K562 (cell line): ENCODE measurements at regions not wholly inside any gene's neighbourhood (a gene's known extent, or its start where the extent isn't known, plus 50 kb on each side); places are given as distances from the start of the nearest gene placed in this dataset.

Source experiments
- ATF1 ChIP-seq, 2 experiments: fragments of 450-650 bp in 1 of 2; IDR thresholded peaks; 2 replicates each; pipeline ENCODE4 v1.6.1; 2016; ENCODE audit warnings: missing compliant biosample characterization in 1 of 2, missing genetic modification characterization in 1 of 2
- ATF7 ChIP-seq: fragments of 450-650 bp; IDR thresholded peaks from 2 replicates; pipeline ENCODE4 v1.7.1; 2014; ENCODE audit warnings: mild to moderate bottlenecking, moderate library complexity
- CHCHD3 ChIP-seq: fragments of 250-450 bp; sonication (Bioruptor Pico); IDR thresholded peaks from 2 replicates; pipeline ENCODE4 v2.1.2; 2022; ENCODE audit warnings: mild to moderate bottlenecking
- CHD1 ChIP-seq: fragments of 200-600 bp; sonication (generic); IDR thresholded peaks from one replicate; pipeline ENCODE4 v1.6.1; 2012; ENCODE audit warnings: mild to moderate bottlenecking, moderate library complexity, low read length, inconsistent platforms
- CHD4 ChIP-seq: fragments of 200-600 bp; sonication (generic); IDR thresholded peaks from 3 replicates; pipeline ENCODE4 v1.6.1; 2012; ENCODE audit warnings: low read depth, mild to moderate bottlenecking, mixed read lengths, low read length, inconsistent platforms; ENCODE audit not compliant: insufficient read depth, insufficient replicate concordance, poor library complexity, severe bottlenecking
- CREB5 ChIP-seq: fragments of 250-450 bp; sonication (Bioruptor Pico); IDR thresholded peaks from 2 replicates; pipeline ENCODE4 v1.5.0; 2020; ENCODE audit warnings: mild to moderate bottlenecking
- CTBP1 ChIP-seq: fragments of 450-650 bp; IDR thresholded peaks from 2 replicates; pipeline ENCODE4 v1.6.1; 2016; ENCODE audit warnings: borderline replicate concordance
- HCFC1 ChIP-seq: IDR thresholded peaks from 2 replicates; pipeline ENCODE4 v1.6.1; 2012; ENCODE audit warnings: low read depth, low read length, improper control_type of control experiment
- KAT2B ChIP-seq: IDR thresholded peaks from one replicate; pipeline ENCODE4 v1.6.1; 2012; ENCODE audit warnings: low read depth, mild to moderate bottlenecking, control low read depth, inconsistent platforms, low read length, moderate library complexity
- MEF2D ChIP-seq: conservative IDR thresholded peaks from 2 replicates; pipeline ENCODE4 v1.6.1; 2016; ENCODE audit warnings: low read depth, missing genetic modification characterization, missing compliant biosample characterization
- MTA3 ChIP-seq: fragments of 450-650 bp; formaldehyde crosslinking; IDR thresholded peaks from 2 replicates; pipeline ENCODE4 v1.6.1; 2017; ENCODE audit warnings: mild to moderate bottlenecking, borderline replicate concordance
- MYBL2 ChIP-seq, 2 experiments: fragments of 450-650 bp in 1 of 2; sonication (generic) in 1 of 2; formaldehyde crosslinking in 1 of 2; IDR thresholded peaks; 2 replicates each; pipeline versions ENCODE4 v1.6.1 to v1.8.1; 2017 to 2022; ENCODE audit warnings: borderline replicate concordance in 1 of 2, inconsistent platforms in 1 of 2, low read depth in 1 of 2, mild to moderate bottlenecking in 1 of 2, missing genetic modification reagents in 1 of 2, moderate library complexity in 1 of 2
- NFE2 ChIP-seq: IDR thresholded peaks from 2 replicates; pipeline ENCODE4 v1.6.1; 2014; ENCODE audit warnings: antibody characterized with exemption, low read depth
- RBM22 ChIP-seq: fragments of 200-400 bp; formaldehyde crosslinking; IDR thresholded peaks from 2 replicates; pipeline ENCODE4 v1.6.1; 2018; ENCODE audit warnings: low read length, low read depth; ENCODE audit not compliant: poor library complexity, severe bottlenecking
- SMARCB1 ChIP-seq: IDR thresholded peaks from 2 replicates; pipeline ENCODE4 v1.6.1; 2011; ENCODE audit warnings: improper control_type of control experiment, low read depth; ENCODE audit not compliant: insufficient read length
- SMC3 ChIP-seq: conservative IDR thresholded peaks from 2 replicates; pipeline ENCODE4 v1.6.1; 2011; ENCODE audit warnings: low read depth, low read length, improper control_type of control experiment; ENCODE audit not compliant: insufficient read depth
- SNAPC5 ChIP-seq: fragments of 250-450 bp; sonication (Bioruptor Pico); IDR thresholded peaks from 2 replicates; pipeline ENCODE4 v1.8.0; 2021; ENCODE audit warnings: moderate library complexity, mild to moderate bottlenecking, inconsistent platforms
- SRSF9 ChIP-seq: fragments of 200-400 bp; formaldehyde crosslinking; IDR thresholded peaks from 2 replicates; pipeline ENCODE4 v1.6.1; 2017; ENCODE audit warnings: low read depth, low read length, borderline replicate concordance
- STAG1 ChIP-seq: sonication (generic); formaldehyde crosslinking; IDR thresholded peaks from 2 replicates; pipeline ENCODE4 v1.5.0; 2020; ENCODE audit warnings: missing genetic modification reagents, borderline replicate concordance
- TFAP4 ChIP-seq: sonication (generic); formaldehyde crosslinking; IDR thresholded peaks from 2 replicates; pipeline ENCODE4 v1.8.0; 2022; ENCODE audit warnings: missing genetic modification reagents, mild to moderate bottlenecking, moderate library complexity, borderline replicate concordance
- XRCC5 ChIP-seq: fragments of 200-400 bp; formaldehyde crosslinking; IDR thresholded peaks from 2 replicates; pipeline ENCODE4 v1.6.1; 2017; ENCODE audit warnings: low read depth, mild to moderate bottlenecking, low read length
- YY1 ChIP-seq, 3 experiments: IDR thresholded peaks; 2 replicates each; pipeline ENCODE4 v1.6.1; 2011; ENCODE audit warnings: low read length in 2 of 3, mild to moderate bottlenecking in 2 of 3, moderate library complexity in 2 of 3, borderline replicate concordance in 1 of 3, control low read depth in 1 of 3, low read depth in 1 of 3; ENCODE audit not compliant: insufficient read depth in 3 of 3, insufficient replicate concordance in 2 of 3, control insufficient read depth in 1 of 3, insufficient read length in 1 of 3; ENCODE audit errors: extremely low read depth in 1 of 3
- ZNF12 ChIP-seq: sonication (generic); formaldehyde crosslinking; IDR thresholded peaks from 2 replicates; pipeline ENCODE4 v1.4.0; 2020; ENCODE audit warnings: mild to moderate bottlenecking, missing genetic modification reagents
- ZNF140 ChIP-seq: fragments of 250-450 bp; sonication (Bioruptor Pico); IDR thresholded peaks from 2 replicates; pipeline ENCODE4 v1.8.0; 2021; ENCODE audit warnings: moderate library complexity, mild to moderate bottlenecking, inconsistent platforms
- ZNF282 ChIP-seq: sonication (generic); formaldehyde crosslinking; IDR thresholded peaks from 2 replicates; pipeline ENCODE4 v1.8.1; 2023; ENCODE audit warnings: missing genetic modification reagents
- ZNF780A ChIP-seq: fragments of 250-450 bp; sonication (Bioruptor Pico); IDR thresholded peaks from 2 replicates; pipeline ENCODE4 v1.5.0; 2021; ENCODE audit warnings: mild to moderate bottlenecking

GRCh38 chr7:127447326-127447945 is 54.9 kb upstream of the ZNF800 start (continued):
- peak; percentile 48; the same call in 1 of the 2 replicates for TF ChIP-seq STAG1
- no peak for TF ChIP-seq CHCHD3
- TF ChIP-seq MYBL2 (IDR thresholded peaks at IDR 0.05; ENCODE audit: low read depth): no peak
- TF ChIP-seq MYBL2 (CRISPR knock-in tag; IDR thresholded peaks at IDR 0.05; ENCODE audit: borderline replicate concordance): no peak
- TF ChIP-seq CTBP1: peak; percentile 24; the same call in 1 of the 2 replicates
- no peak for TF ChIP-seq ATF1 (CRISPR knock-in tag; IDR thresholded peaks at IDR 0.05)
- TF ChIP-seq ATF1 (tag; IDR thresholded peaks at IDR 0.05): 0 out of 2 replicates have a peak, but pooled peaks have one; percentile 19
- TF ChIP-seq NFE2: no peak
- peak; percentile 94 for TF ChIP-seq SMC3
- TF ChIP-seq MEF2D (tag): no peak
- TF ChIP-seq TFAP4 (CRISPR knock-in tag): peak; percentile 85
- TF ChIP-seq ZNF140: no peak
- no peak for TF ChIP-seq CHD4
- no peak for TF ChIP-seq ATF7
- no peak for TF ChIP-seq ZNF282 (CRISPR knock-in tag)
- TF ChIP-seq SRSF9: no peak
- TF ChIP-seq CHD1: no peak
- TF ChIP-seq MTA3: no peak
- TF ChIP-seq ZNF12 (CRISPR knock-in tag): no peak
- 0 out of 2 replicates have a peak, but pooled peaks have one; percentile 69 for TF ChIP-seq XRCC5
- TF ChIP-seq KAT2B: no peak
- TF ChIP-seq ZNF780A (CRISPR knock-in tag): no peak
- no peak for TF ChIP-seq CREB5 (CRISPR knock-in tag)
- TF ChIP-seq SMARCB1: no peak
- TF ChIP-seq RBM22: no peak
- no peak for TF ChIP-seq SNAPC5
- peak; percentile 33; the same call in 1 of the 2 replicates for TF ChIP-seq HCFC1
- TF ChIP-seq YY1 (IDR thresholded peaks at IDR 0.05; ENCODE audit: borderline replicate concordance in 1 of 3, control insufficient read depth in 1 of 3, extremely low read depth in 1 of 3, insufficient read depth in 3 of 3, insufficient read length in 1 of 3, insufficient replicate concordance in 2 of 3, low read depth in 1 of 3, low read length in 2 of 3): no peak
